Mononuclear cell (primary cell): ENCODE measurements at regions not wholly inside any gene's neighbourhood (a gene's known extent, or its start where the extent isn't known, plus 50 kb on each side); places are given as distances from the start of the nearest gene placed in this dataset.
"Not testable (repeated sequence)": the region's sequence is repeated elsewhere in the genome, so short reads cannot be mapped to it uniquely, and the experiment has no call there.

Source experiments
- H3K27me3 ChIP-seq: 2 replicates; pipeline ENCODE4 v1.6.0; 2011; ENCODE audit warnings: low read length, control low read depth; ENCODE audit not compliant: insufficient read depth
- H3K4me1 ChIP-seq: 2 replicates; pipeline ENCODE4 v1.5.1; 2011; ENCODE audit warnings: mild to moderate bottlenecking, low read length, control low read depth; ENCODE audit not compliant: insufficient read depth
- H3K4me3 ChIP-seq: 2 replicates; pipeline ENCODE4 v1.5.1; 2011; ENCODE audit warnings: mild to moderate bottlenecking, low read length, moderate library complexity
- H3K9me3 ChIP-seq: 2 replicates; pipeline ENCODE4 v1.5.1; 2011; ENCODE audit warnings: low read depth, mild to moderate bottlenecking, control low read depth, low read length

DNA sequence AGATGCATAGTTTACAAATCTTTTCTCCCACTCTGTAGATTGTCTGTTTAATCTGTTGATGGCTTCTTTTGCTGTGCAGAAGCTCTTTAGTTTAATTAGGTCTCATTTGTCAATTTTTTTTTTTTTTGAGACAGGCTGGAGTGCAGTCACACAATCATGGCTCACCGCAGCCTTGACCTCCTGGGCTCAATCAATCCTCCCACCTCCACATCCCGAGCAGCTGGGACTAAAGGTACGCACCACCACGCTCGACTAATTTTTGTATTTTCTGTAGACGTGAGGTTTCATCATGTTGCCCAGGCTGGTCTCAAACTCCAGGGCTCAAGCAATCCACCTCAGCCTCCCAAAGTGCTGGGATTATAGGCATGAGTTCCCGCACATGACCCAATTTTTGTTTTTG lies 1655.8 kb downstream of the REEP3 start:
- Histone ChIP-seq H3K4me1 (no peaks in the 10 kb centered on the region), H3K27me3 (no peaks in the 10 kb centered on the region), H3K9me3 (peaks cover 17% of the 10 kb centered on the region), H3K4me3 (no peak overlapping the region)

DNA sequence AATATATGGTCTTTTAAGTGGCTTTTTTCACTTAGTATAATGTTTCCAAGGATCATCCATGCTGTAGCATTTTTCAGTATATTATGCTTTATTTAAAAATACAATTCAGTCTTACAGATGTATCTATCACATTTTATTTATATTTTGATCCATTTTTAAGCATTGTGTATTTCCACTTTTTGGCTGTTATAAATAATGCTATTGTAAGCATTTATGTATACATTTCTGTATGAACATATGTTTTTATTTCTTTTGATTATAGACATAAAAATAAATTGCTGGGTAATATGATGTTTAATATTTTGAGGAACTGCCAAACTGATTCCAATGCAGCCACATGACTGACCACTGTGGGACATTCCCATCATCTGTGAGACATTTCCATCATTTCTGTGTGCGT lies 1662.0 kb downstream of the REEP3 start:
- H3K4me3 ChIP-seq: no peak overlapping the region
- H3K27me3 ChIP-seq: no peaks in the 10 kb centered on the region
- no peaks in the 10 kb centered on the region for H3K4me1 ChIP-seq
- peaks cover 21% of the 10 kb centered on the region for H3K9me3 ChIP-seq

DNA sequence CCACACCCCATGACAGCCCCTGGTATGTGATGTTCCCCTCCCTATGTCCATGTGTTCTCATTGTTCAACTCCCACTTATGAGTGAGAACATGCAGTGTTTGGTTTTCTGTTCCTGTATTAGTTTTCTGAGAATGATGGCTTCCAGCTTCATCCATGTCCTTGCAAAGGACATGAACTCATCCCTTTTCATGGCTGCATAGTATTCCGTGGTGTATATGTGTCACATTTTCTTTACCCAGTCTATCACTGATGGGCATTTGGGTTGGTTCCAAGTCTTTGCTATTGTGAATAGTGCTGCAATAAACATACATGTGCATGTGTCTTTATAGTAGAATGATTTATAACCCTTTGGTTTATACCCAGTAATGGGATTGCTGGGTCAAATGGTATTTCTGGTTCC lies 1665.5 kb downstream of the REEP3 start:
- not testable (repeated sequence) for H3K4me3 ChIP-seq, H3K4me1 ChIP-seq, H3K9me3 ChIP-seq, H3K27me3 ChIP-seq

DNA sequence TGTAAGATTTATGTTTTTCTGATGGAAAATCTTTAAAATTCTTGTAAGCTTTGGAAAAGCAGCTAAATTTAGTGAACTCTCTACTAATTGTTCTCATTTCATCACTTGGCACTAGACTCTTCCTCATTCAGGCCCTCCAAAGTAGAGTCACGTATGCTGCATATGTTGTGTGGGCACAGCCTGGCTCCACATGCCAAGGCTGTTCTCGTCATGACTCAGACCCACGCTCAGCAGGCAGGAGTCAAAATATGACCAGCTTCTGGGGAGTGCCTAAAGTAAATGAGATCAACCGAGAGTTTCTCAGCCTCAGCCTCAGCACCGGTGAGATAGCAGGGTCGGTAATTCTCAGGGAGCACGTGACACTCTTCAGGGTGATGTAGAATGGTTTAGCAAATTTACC lies 1672.9 kb downstream of the REEP3 start:
- Histone ChIP-seq H3K27me3 (no peaks in the 10 kb centered on the region), H3K4me3 (no peak overlapping the region), H3K4me1 (no peaks in the 10 kb centered on the region), H3K9me3 (no peaks in the 10 kb centered on the region)

DNA sequence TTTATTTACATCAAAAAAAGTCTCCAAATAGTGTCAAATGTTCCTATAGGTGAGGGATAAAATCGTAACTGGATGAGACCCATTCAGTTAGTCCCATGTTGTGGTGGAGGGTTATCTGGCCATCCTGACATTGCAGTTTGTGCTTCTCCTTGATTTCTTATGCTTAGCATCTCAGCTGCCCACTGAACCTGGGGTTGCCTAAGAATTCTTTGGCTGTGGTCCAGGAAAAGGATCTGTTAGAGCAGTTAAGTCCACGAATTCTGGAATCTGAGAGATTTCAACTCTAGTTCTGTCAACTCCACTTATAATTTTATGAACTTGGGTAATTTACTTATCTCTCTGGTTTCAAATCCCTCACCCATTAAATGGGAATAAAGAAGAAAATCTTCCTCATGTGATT lies 1673.4 kb downstream of the REEP3 start:
- Histone ChIP-seq H3K4me3 (no peak overlapping the region), H3K4me1 (no peaks in the 10 kb centered on the region), H3K27me3 (no peaks in the 10 kb centered on the region), H3K9me3 (no peaks in the 10 kb centered on the region)

DNA sequence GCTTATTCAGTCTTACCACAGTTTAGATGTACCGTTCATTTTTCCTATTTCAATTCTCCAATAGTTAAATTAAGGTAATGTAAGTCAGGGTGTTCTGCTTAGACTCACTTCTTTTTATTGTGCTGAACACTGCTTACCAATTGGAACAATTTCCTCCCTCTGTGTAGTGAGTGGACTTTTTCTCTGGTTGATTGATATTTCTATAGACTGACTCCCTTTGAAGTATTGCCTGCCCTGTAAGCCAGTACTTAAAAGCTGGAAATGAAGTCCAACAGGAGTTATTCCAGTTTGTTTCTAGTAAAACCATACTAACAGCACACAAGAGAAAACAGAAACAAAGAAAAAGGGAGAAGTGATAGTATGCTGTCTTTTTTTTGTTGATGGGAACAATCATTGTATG lies 1674.9 kb downstream of the REEP3 start:
- H3K4me3 ChIP-seq: no peak overlapping the region
- no peaks in the 10 kb centered on the region for H3K4me1 ChIP-seq
- no peaks in the 10 kb centered on the region for H3K9me3 ChIP-seq
- no peaks in the 10 kb centered on the region for H3K27me3 ChIP-seq

DNA sequence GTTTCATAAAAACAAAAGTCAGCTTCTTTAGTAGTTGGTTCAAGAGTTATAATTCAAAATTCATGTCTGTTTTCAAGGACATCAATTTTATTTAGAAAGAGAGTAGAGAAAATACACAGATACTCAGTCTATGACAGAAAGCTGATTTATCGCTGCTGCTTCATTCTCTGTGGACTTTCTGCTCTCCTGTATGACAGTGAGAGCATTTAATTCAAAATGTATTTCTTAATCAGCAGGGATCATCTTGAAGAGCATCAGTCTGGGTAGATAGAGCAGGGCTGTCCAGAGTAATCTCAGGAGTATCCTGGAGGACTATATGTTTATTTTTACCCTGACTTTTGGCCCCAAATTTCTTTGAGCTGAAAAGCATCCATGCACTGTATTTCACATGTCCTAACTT lies 1676.7 kb downstream of the REEP3 start:
- Histone ChIP-seq H3K9me3 (no peaks in the 10 kb centered on the region), H3K4me3 (no peak overlapping the region), H3K27me3 (no peaks in the 10 kb centered on the region), H3K4me1 (no peaks in the 10 kb centered on the region)

DNA sequence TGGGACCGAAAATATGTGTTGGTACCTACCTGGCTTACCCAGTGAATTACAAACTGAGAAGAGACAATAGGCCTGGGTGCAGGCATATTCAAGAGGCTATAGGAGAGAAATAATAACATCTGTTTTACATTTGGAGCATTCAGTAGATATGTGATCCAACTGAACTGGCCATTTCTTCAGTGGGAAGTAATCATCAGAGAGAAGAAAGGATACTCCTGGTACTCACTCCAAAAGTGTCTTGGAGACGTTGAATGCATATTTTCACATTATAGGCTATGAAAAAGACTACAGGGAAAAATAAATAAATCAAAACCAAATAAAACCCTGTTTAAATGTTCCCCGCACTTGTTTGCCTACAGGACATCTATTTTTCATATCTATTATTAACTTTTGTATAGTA lies 1680.3 kb downstream of the REEP3 start:
- H3K9me3 ChIP-seq: no peaks in the 10 kb centered on the region
- no peaks in the 10 kb centered on the region for H3K27me3 ChIP-seq
- no peak overlapping the region for H3K4me3 ChIP-seq
- H3K4me1 ChIP-seq: no peaks in the 10 kb centered on the region

DNA sequence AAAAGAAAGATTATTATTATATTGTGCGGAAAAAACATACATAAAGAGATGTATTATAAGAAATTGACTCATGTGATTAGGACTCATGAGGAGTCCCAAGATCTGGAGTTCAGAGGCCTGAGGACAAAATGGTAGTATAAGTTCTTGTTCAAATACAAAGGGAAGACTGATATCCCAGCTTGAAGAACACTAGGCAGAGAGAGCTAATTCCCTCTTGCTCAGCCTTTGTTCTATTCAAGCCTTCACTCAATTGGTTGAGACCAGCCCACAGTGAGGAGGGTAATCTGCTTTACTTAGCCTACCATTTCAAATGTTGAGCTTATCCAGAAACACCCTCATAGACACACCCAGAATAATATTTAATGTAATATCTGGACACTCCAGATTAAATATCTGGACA lies 1683.8 kb downstream of the REEP3 start:
- H3K4me3 ChIP-seq: no peak overlapping the region
- no peaks in the 10 kb centered on the region for H3K9me3 ChIP-seq
- no peaks in the 10 kb centered on the region for H3K4me1 ChIP-seq
- H3K27me3 ChIP-seq: no peaks in the 10 kb centered on the region

DNA sequence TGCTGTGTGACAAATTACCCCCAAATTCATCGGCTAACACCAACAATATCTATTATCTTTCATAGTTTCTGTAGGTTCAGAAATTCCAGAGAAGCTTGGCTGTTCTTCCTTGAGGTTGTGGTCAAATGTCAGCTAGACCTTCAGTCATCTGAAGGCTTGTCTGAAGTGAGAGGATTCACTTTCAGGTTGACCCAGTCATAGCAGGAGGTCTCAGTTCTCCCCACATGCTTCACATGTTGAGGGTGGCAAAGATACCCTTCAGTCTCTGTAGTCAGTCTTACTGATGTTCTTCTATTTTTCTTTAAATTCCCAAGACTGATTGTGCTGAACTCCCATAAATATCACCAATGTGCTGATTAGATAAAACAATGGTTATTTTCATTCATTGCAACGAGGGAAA lies 1692.0 kb downstream of the REEP3 start:
- Histone ChIP-seq H3K4me1 (no peaks in the 10 kb centered on the region), H3K9me3 (no peaks in the 10 kb centered on the region), H3K27me3 (no peaks in the 10 kb centered on the region), H3K4me3 (no peak overlapping the region)

DNA sequence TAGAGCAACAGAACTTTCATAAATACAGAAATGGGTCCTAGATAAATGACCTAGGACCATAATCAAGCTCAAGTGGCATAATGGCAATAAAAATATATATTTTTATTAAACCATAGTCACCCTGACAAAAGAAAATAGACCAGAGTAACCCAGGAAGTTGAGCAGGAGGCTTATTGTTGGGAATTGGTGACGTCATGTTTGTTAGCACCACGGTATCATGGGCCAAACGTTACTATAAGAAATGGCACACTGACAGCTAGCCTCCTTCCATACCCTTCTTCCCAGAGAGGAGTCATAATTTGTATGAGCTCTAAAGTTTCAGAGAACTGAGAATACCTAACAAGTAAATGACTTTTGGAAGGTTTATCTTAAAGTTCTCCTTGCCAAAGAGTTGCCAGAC lies 1698.2 kb downstream of the REEP3 start:
- no peak overlapping the region for H3K4me3 ChIP-seq
- H3K27me3 ChIP-seq: no peaks in the 10 kb centered on the region
- no peaks in the 10 kb centered on the region for H3K4me1 ChIP-seq

DNA sequence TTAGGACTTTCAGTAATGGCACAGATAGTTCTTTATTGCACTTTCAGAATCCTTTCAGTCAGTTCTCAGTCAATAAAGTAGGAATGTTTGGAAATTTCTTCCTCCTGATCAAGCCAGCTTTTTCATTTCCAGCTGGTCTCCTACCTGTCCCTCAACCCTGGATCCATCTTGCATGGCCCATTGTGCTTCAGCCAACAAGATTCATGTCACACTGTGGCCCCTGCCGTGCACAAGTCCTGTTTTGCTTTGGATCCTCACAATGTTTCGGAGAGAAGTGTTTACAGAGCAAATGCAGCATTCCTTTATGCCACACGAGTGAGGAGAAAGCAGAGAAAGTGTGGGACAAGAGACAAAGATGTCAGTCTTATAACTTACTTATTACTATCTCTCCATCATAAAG lies 1694.7 kb upstream of the LRRTM3 start:
- Histone ChIP-seq H3K4me1 (no peaks in the 10 kb centered on the region), H3K27me3 (no peaks in the 10 kb centered on the region), H3K4me3 (no peak overlapping the region), H3K9me3 (peaks cover 12% of the 10 kb centered on the region)

More for the DNA sequence above, 1698.2 kb downstream of the REEP3 start:
- peaks cover 8% of the 10 kb centered on the region for H3K9me3 ChIP-seq

DNA sequence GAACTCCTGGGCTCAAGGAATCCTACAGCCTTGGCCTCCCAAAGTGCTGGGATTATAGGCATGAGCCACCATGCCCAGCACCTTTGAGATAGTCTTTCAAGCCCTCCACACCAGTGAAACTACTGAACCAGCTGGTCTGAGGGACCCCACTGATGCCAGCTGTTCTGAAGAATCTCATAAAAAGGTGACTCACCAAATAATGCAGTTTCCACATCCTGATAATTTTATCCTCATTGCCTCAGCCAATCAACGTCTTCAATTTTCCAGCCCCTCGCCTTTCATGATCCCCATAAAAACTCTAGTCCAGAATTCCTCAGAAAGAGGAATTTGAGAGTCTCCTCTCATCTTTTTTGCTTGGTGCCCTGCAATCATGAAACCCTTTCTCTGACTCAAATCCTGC lies 1691.6 kb upstream of the LRRTM3 start:
- H3K4me1 ChIP-seq: no peaks in the 10 kb centered on the region
- H3K27me3 ChIP-seq: no peaks in the 10 kb centered on the region
- no peak overlapping the region for H3K4me3 ChIP-seq
- H3K9me3 ChIP-seq: peaks cover 6% of the 10 kb centered on the region

DNA sequence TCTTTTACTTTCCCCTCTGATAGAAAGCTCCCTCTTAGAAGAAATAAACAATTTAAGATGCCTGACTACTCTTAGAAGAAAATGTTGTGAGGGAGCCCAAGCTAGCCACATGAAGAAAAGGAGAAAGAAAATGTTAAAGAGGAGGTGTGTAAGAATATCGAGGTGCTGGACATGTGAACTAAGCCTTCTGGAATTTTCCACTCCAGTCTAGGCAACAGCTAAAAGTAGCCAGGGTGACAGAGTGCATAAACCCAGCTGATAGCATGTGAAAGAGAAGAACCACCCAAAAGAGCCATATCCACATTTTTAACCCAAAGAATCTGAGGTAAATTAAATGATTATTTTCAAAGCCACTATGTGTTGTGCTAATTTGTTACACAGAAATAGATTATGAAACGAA lies 1690.6 kb upstream of the LRRTM3 start:
- Histone ChIP-seq H3K9me3 (peaks cover 6% of the 10 kb centered on the region), H3K27me3 (no peaks in the 10 kb centered on the region), H3K4me3 (no peak overlapping the region), H3K4me1 (no peaks in the 10 kb centered on the region)

DNA sequence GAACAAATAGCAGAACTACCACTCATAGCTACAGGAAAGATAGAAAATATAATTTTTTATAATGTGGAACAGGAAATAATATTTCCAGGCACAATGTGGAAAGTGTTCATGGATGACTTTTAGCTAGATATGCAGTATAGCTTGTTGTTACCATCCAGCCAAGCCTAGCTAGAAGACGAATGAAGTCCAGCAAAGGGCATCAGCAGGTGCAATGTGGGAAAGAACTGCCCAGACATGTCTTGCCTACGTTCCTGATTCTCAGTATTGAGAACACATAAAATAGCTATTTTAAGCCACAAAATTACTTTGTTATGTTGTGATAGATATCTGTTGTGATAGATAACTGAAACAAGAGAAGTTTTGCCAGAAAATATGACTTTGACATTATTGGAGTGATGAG lies 1690.0 kb upstream of the LRRTM3 start:
- Histone ChIP-seq H3K4me1 (no peaks in the 10 kb centered on the region), H3K9me3 (peaks cover 6% of the 10 kb centered on the region), H3K4me3 (no peak overlapping the region), H3K27me3 (no peaks in the 10 kb centered on the region)

DNA sequence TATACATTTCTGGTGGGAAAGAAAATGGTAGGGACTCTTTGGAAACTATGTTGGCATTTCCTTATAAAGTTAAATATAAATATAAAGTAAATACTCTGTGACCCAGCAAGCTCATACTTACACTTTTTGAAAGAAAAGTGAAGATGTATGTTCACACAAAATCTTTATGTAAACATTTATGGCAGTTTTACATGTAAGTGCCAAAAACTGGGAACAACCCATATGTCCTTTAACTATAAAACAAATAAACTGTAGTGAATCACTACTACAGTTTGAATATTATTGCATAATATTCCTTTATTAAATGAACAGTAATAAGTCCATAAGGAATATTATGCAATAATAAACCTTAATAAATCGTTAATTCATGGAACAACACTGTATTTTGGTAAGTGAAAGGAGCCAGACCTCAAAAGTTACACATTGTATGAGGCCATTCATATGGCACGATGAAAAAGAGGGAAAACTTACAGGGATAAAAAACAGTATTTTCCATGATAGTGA lies 1660.3 kb upstream of the LRRTM3 start:
- H3K9me3 ChIP-seq: no peaks in the 10 kb centered on the region
- H3K4me3 ChIP-seq: no peak overlapping the region
- no peaks in the 10 kb centered on the region for H3K4me1 ChIP-seq
- H3K27me3 ChIP-seq: no peaks in the 10 kb centered on the region

DNA sequence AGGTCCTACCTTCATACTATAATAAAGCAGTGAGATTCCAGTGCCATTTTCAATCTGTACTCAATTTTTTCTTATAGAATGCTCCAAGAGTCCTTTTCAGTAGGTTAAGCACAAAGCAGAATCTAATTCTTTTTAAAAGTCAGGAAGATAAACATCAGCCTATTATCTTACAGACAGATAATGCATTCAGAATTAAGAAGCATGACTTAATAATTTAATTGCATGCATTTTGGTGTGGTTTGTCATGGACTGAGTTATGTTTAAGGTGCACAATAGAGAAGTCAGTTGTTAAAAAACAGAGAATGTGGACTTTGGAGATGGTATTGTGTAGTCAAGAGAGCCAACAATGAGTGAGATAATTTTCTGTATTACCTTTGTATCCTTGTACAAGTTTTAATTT lies 1656.3 kb upstream of the LRRTM3 start:
- H3K4me3 ChIP-seq, H3K27me3 ChIP-seq, H3K4me1 ChIP-seq, H3K9me3 ChIP-seq: not testable (repeated sequence)
